ENCODE measurements at regions not wholly inside any gene's neighbourhood (a gene's known extent, or its start where the extent isn't known, plus 50 kb on each side); places are given as distances from the start of the nearest gene placed in this dataset.
A peak's percentile ranks its signal among the peaks of the same experiment; 100 is the strongest.

- H3K4me3 Mint-ChIP-seq: no peak overlapping the region
- peaks cover 2% of the 10 kb centered on the region for H3K36me3 Mint-ChIP-seq
- ChIA-PET POLR2A (interaction anchor here (1.0 to 10.5 kb wide), 9 partner anchors 29 to 97 kb away, joined by 3 to 148 read pairs (median 11); partner anchors contain the start of genes MRPS6 and SLC5A3), CTCF (interaction anchor here (1.1 to 4.7 kb wide), 6 partner anchors 29 to 370 kb away, joined by 3 to 34 read pairs (median 12); no protein-coding TSS in a partner anchor)
- no peaks in the 10 kb centered on the region for H3K27me3 Mint-ChIP-seq
- no peak for DNase-seq
- intact Hi-C loops (cut with micrococcal nuclease): loop anchor here (2.0 kb wide), 2 partner anchors 45 to 53 kb away; no protein-coding TSS in a partner anchor
- H3K9me3 Mint-ChIP-seq: no peaks in the 10 kb centered on the region
- H3K27ac Mint-ChIP-seq: peak overlapping the region; percentile 100
- H3K4me1 Mint-ChIP-seq (ENCODE audit: low read depth): peaks cover 62% of the 10 kb centered on the region
Observed at GRCh38 chr21:33977721-33978369, 62.2 kb upstream of the ATP5PO start.

GRCh38 chr21:33977017-33977720, 61.6 kb upstream of the ATP5PO start:
- H3K36me3 Mint-ChIP-seq: peaks cover 2% of the 10 kb centered on the region
- H3K27me3 Mint-ChIP-seq: no peaks in the 10 kb centered on the region
- H3K9me3 Mint-ChIP-seq: no peaks in the 10 kb centered on the region
- H3K27ac Mint-ChIP-seq: peak overlapping the region; percentile 100
- CTCF ChIA-PET: interaction anchor here (0.8 to 4.7 kb wide), 6 partner anchors 28 to 371 kb away, joined by 3 to 34 read pairs (median 6); no protein-coding TSS in a partner anchor
- POLR2A ChIA-PET: interaction anchor here (1.0 to 10.5 kb wide), 12 partner anchors 28 to 98 kb away, joined by 3 to 148 read pairs (median 10); partner anchors contain the start of genes MRPS6 and SLC5A3
- peak; percentile 51 for DNase-seq
- H3K4me3 Mint-ChIP-seq: peak overlapping the region; percentile 67
- H3K4me1 Mint-ChIP-seq (ENCODE audit: low read depth): peaks cover 67% of the 10 kb centered on the region
- intact Hi-C loops (cut with micrococcal nuclease): loop anchor here (2.0 kb wide), 2 partner anchors 46 to 54 kb away; no protein-coding TSS in a partner anchor

GRCh38 chr21:33976082-33977016, 60.7 kb upstream of the ATP5PO start:
- peaks cover 69% of the 10 kb centered on the region for H3K4me1 Mint-ChIP-seq (ENCODE audit: low read depth)
- peaks cover 2% of the 10 kb centered on the region for H3K36me3 Mint-ChIP-seq
- DNase-seq: peak; percentile 79
- intact Hi-C loops (cut with micrococcal nuclease): loop anchor here (1.0 to 2.0 kb wide), 6 partner anchors 28 to 153 kb away; partner anchors contain the start of genes MRPS6 and SLC5A3
- H3K9me3 Mint-ChIP-seq: no peaks in the 10 kb centered on the region
- CTCF ChIA-PET: interaction anchor here (0.8 to 4.7 kb wide), 7 partner anchors 25 to 371 kb away, joined by 3 to 34 read pairs (median 4); no protein-coding TSS in a partner anchor
- H3K27ac Mint-ChIP-seq: peak overlapping the region; percentile 100
- H3K27me3 Mint-ChIP-seq: no peaks in the 10 kb centered on the region
- H3K4me3 Mint-ChIP-seq: peak overlapping the region; percentile 67
- POLR2A ChIA-PET: interaction anchor here (1.0 to 10.5 kb wide), 12 partner anchors 28 to 110 kb away, joined by 3 to 148 read pairs (median 10); partner anchors contain the start of genes MRPS6 and SLC5A3

- peak overlapping the region; percentile 100 for H3K27ac Mint-ChIP-seq
- no peaks in the 10 kb centered on the region for H3K9me3 Mint-ChIP-seq
- intact Hi-C loops (cut with micrococcal nuclease): loop anchor here (1.0 to 2.0 kb wide), 9 partner anchors 27 to 301 kb away; partner anchors contain the start of genes MRPS6 and SLC5A3
- H3K4me1 Mint-ChIP-seq (ENCODE audit: low read depth): peaks cover 64% of the 10 kb centered on the region
- peak; percentile 87 for DNase-seq
- H3K27me3 Mint-ChIP-seq: no peaks in the 10 kb centered on the region
- peak overlapping the region; percentile 67 for H3K4me3 Mint-ChIP-seq
- peaks cover 2% of the 10 kb centered on the region for H3K36me3 Mint-ChIP-seq
- ChIA-PET POLR2A (interaction anchor here (0.7 to 10.5 kb wide), 13 partner anchors 27 to 182 kb away, joined by 3 to 148 read pairs (median 7); no protein-coding TSS in a partner anchor), CTCF (interaction anchor here (0.7 to 4.7 kb wide), 6 partner anchors 24 to 153 kb away, joined by 3 to 34 read pairs (median 4); no protein-coding TSS in a partner anchor)
Observed at GRCh38 chr21:33975548-33976081, 60.0 kb upstream of the ATP5PO start.

- no peaks in the 10 kb centered on the region for H3K9me3 Mint-ChIP-seq
- CTCF ChIA-PET: interaction anchor here (0.7 to 4.7 kb wide), 4 partner anchors 26 to 50 kb away, joined by 4 to 34 read pairs (median 16); no protein-coding TSS in a partner anchor
- H3K27ac Mint-ChIP-seq: peak overlapping the region; percentile 100
- POLR2A ChIA-PET: interaction anchor here (0.7 to 10.5 kb wide), 8 partner anchors 26 to 183 kb away, joined by 3 to 148 read pairs (median 10); no protein-coding TSS in a partner anchor
- peaks cover 64% of the 10 kb centered on the region for H3K4me1 Mint-ChIP-seq (ENCODE audit: low read depth)
- intact Hi-C loops (cut with micrococcal nuclease): loop anchor here (1.0 to 2.0 kb wide), 3 partner anchors 42 to 302 kb away; no protein-coding TSS in a partner anchor
- H3K36me3 Mint-ChIP-seq: peaks cover 4% of the 10 kb centered on the region
- no peak for DNase-seq
- H3K4me3 Mint-ChIP-seq: no peak overlapping the region
- no peaks in the 10 kb centered on the region for H3K27me3 Mint-ChIP-seq
Observed at GRCh38 chr21:33974513-33975468, 59.2 kb upstream of the ATP5PO start.

GRCh38 chr21:33973268-33973667, 57.7 kb upstream of the ATP5PO start:
- Mint-ChIP-seq H3K36me3 (peaks cover 9% of the 10 kb centered on the region), H3K27ac (peak overlapping the region; percentile 11), H3K4me3 (no peak overlapping the region), H3K4me1 (ENCODE audit: low read depth) (peaks cover 61% of the 10 kb centered on the region), H3K27me3 (no peaks in the 10 kb centered on the region), H3K9me3 (no peaks in the 10 kb centered on the region)
- intact Hi-C loops (cut with micrococcal nuclease): no loop called here
- ChIA-PET CTCF (interaction anchor here (4.7 kb wide), 1 partner anchor 49 kb away, joined by 34 read pairs; no protein-coding TSS in a partner anchor), POLR2A (interaction anchor here (1.3 to 10.5 kb wide), 2 partner anchors 19 to 25 kb away, joined by 3 to 148 read pairs; no protein-coding TSS in a partner anchor)
- no peak for DNase-seq

- POLR2A ChIA-PET: interaction anchor here (1.3 to 10.5 kb wide), 2 partner anchors 19 to 24 kb away, joined by 3 to 148 read pairs; no protein-coding TSS in a partner anchor
- Mint-ChIP-seq H3K4me3 (no peak overlapping the region), H3K27me3 (no peaks in the 10 kb centered on the region), H3K27ac (no peak overlapping the region), H3K36me3 (peaks cover 12% of the 10 kb centered on the region), H3K4me1 (ENCODE audit: low read depth) (peaks cover 58% of the 10 kb centered on the region), H3K9me3 (no peaks in the 10 kb centered on the region)
- intact Hi-C loops (cut with micrococcal nuclease): no loop called here
- CTCF ChIA-PET: interaction anchor here (0.6 to 5.0 kb wide), 2 partner anchors 49 to 485 kb away, joined by 5 to 22 read pairs; no protein-coding TSS in a partner anchor
- no peak for DNase-seq
Observed at GRCh38 chr21:33972539-33972938, 56.9 kb upstream of the ATP5PO start.

GRCh38 chr21:33971492-33972013, 55.9 kb upstream of the ATP5PO start:
- peaks cover 16% of the 10 kb centered on the region for H3K36me3 Mint-ChIP-seq
- ChIA-PET CTCF (interaction anchor here (5.0 kb wide), 1 partner anchor 48 kb away, joined by 22 read pairs; no protein-coding TSS in a partner anchor), POLR2A (interaction anchor here (1.1 to 10.5 kb wide), 3 partner anchors 13 to 23 kb away, joined by 3 to 148 read pairs (median 5); no protein-coding TSS in a partner anchor)
- no peak for DNase-seq
- peaks cover 51% of the 10 kb centered on the region for H3K4me1 Mint-ChIP-seq (ENCODE audit: low read depth)
- H3K4me3 Mint-ChIP-seq: no peak overlapping the region
- H3K9me3 Mint-ChIP-seq: no peaks in the 10 kb centered on the region
- intact Hi-C loops (cut with micrococcal nuclease): no loop called here
- H3K27ac Mint-ChIP-seq: no peak overlapping the region
- no peaks in the 10 kb centered on the region for H3K27me3 Mint-ChIP-seq

- POLR2A ChIA-PET: interaction anchor here (1.7 kb wide), 1 partner anchor 21 kb away, joined by 5 read pairs; no protein-coding TSS in a partner anchor
- CTCF ChIA-PET: interaction anchor here (0.7 to 5.0 kb wide), 4 partner anchors 11 to 246 kb away, joined by 3 to 22 read pairs (median 4); no protein-coding TSS in a partner anchor
- Mint-ChIP-seq H3K4me3 (no peak overlapping the region), H3K36me3 (peaks cover 14% of the 10 kb centered on the region), H3K9me3 (no peaks in the 10 kb centered on the region), H3K4me1 (ENCODE audit: low read depth) (peaks cover 35% of the 10 kb centered on the region), H3K27me3 (no peaks in the 10 kb centered on the region), H3K27ac (no peak overlapping the region)
- no peak for DNase-seq
- intact Hi-C loops (cut with micrococcal nuclease): no loop called here
Observed at GRCh38 chr21:33969581-33969980, 54.0 kb upstream of the ATP5PO start.
